Ovary (tissue), 7 donors: ENCODE measurements at regions not wholly inside any gene's neighbourhood (a gene's known extent, or its start where the extent isn't known, plus 50 kb on each side); places are given as distances from the start of the nearest gene placed in this dataset.

Experiments
- DNase-seq, 5 donors: peaks; one replicate each; pipeline ENCODE4 v3.0.0-alpha.2; 2019 to 2020
- H3K27ac ChIP-seq, 2 donors: fragments of 200-600 bp; one replicate each; pipeline versions ENCODE4 v1.5.1 to v1.8.0; 2019 to 2022
- H3K27me3 ChIP-seq: fragments of 200-600 bp; one replicate; pipeline ENCODE4 v1.8.0; 2022
- H3K36me3 ChIP-seq: fragments of 200-600 bp; sonication (generic); one replicate; pipeline ENCODE4 v1.5.1; 2019
- H3K4me1 ChIP-seq: one replicate; pipeline ENCODE4 v1.8.1; 2013; ENCODE audit warnings: mild to moderate bottlenecking, moderate library complexity; ENCODE audit not compliant: insufficient read depth
- H3K4me3 ChIP-seq: fragments of 200-600 bp; sonication (generic); one replicate; pipeline ENCODE4 v1.5.1; 2017
- H3K9me3 ChIP-seq, 2 donors: fragments of 200-600 bp in 1 of 2; sonication (generic) in 1 of 2; one replicate each; pipeline versions ENCODE4 v1.5.1 to v1.8.1; 2013 to 2019; ENCODE audit warnings: mild to moderate bottlenecking in 1 of 2, moderate library complexity in 1 of 2
- CTCF ChIP-seq, 3 donors: fragments of 450-650 bp in 2 of 3; fragments of 200-600 bp in 1 of 3; IDR thresholded peaks; one replicate each; pipeline versions ENCODE4 v1.5.1 to v1.8.0; 2016 to 2022; ENCODE audit warnings: antibody characterized with exemption in 3 of 3, mild to moderate bottlenecking in 1 of 3
- EP300 ChIP-seq: sonication (generic); formaldehyde crosslinking; IDR thresholded peaks from one replicate; pipeline ENCODE4 v1.6.1; 2017; ENCODE audit warnings: antibody characterized with exemption
- POLR2A ChIP-seq: fragments of 450-650 bp; IDR thresholded peaks from one replicate; pipeline ENCODE4 v1.6.1; 2017; ENCODE audit warnings: antibody characterized with exemption, mild to moderate bottlenecking, moderate library complexity
- WGBS, 3 donors: extraction: QIAGEN DNeasy Blood & Tissue Kit in 1 of 3; methylation state at CpG; one replicate each; pipeline versions ENCODE4 v1.1.5 to v1.1.7; 2013 to 2017; 5-methylcytosine and 5-hydroxymethylcytosine counted together
- intact Hi-C, 4 donors: fragments of 100-400 bp; cut with DNase I; formaldehyde crosslinking; loops; one replicate each; pipeline versions ENCODE4 v1.11.0 to v1.15.1; 2022 to 2023
- donor health status: DM: no; HTN: no; CAD: no; lungs with moderate emphysema.
- donor health status: DM: no; HTN: no; CAD: no.
- donor health status: Bipolar disorder and iron deficiency.
- donor health status: DM: no; HTN: no; CAD: no.
- donor health status: DM: yes; HTN: yes; CAD: no.

GRCh38 chr1:34406377-34406776, 229.7 kb downstream of the C1orf94 start:
- no peak for DNase-seq
- H3K27ac ChIP-seq: no peak overlapping the region
- H3K36me3 ChIP-seq: no peaks in the 10 kb centered on the region
- TF ChIP-seq POLR2A (no peak), CTCF (IDR thresholded peaks at IDR 0.05) (no peak), EP300 (no peak)
- H3K4me3 ChIP-seq: no peak overlapping the region
- no peaks in the 10 kb centered on the region for H3K9me3 ChIP-seq
- 21 to 40% (median 22%) methylated on average over 5 of the region's 5 CpGs for WGBS, 3 donors
- intact Hi-C loops: no loop called here
- H3K27me3 ChIP-seq: no peaks in the 10 kb centered on the region
- H3K4me1 ChIP-seq: no peaks in the 10 kb centered on the region

GRCh38 chr1:34406833-34407539, 230.3 kb downstream of the C1orf94 start:
- no peaks in the 10 kb centered on the region for H3K4me1 ChIP-seq
- no peak overlapping the region for H3K27ac ChIP-seq
- DNase-seq: no peak
- no peaks in the 10 kb centered on the region for H3K27me3 ChIP-seq
- no peaks in the 10 kb centered on the region for H3K36me3 ChIP-seq
- no peak for TF ChIP-seq CTCF (IDR thresholded peaks at IDR 0.05)
- no peak for TF ChIP-seq POLR2A
- no peak for TF ChIP-seq EP300
- WGBS, 3 donors: 31 to 37% (median 36%) methylated on average over 9 of the region's 9 CpGs
- intact Hi-C loops: no loop called here
- H3K9me3 ChIP-seq: no peaks in the 10 kb centered on the region
- H3K4me3 ChIP-seq: no peak overlapping the region

GRCh38 chr1:34408011-34408410, 231.3 kb downstream of the C1orf94 start:
- 23 to 29% (median 27%) methylated on average over 4 of the region's 4 CpGs for WGBS, 3 donors
- H3K27me3 ChIP-seq: no peaks in the 10 kb centered on the region
- H3K4me3 ChIP-seq: no peak overlapping the region
- TF ChIP-seq CTCF (IDR thresholded peaks at IDR 0.05) (no peak), POLR2A (no peak)
- no peak for DNase-seq
- intact Hi-C loops: no loop called here
- H3K27ac ChIP-seq: no peak overlapping the region
- no peaks in the 10 kb centered on the region for H3K9me3 ChIP-seq
- no peaks in the 10 kb centered on the region for H3K4me1 ChIP-seq
- H3K36me3 ChIP-seq: no peaks in the 10 kb centered on the region

GRCh38 chr1:34409689-34410229, 233.1 kb downstream of the C1orf94 start:
- no peak for DNase-seq
- Histone ChIP-seq H3K4me3 (no peak overlapping the region), H3K36me3 (no peaks in the 10 kb centered on the region), H3K9me3 (no peaks in the 10 kb centered on the region), H3K27me3 (no peaks in the 10 kb centered on the region), H3K4me1 (no peaks in the 10 kb centered on the region), H3K27ac (no peak overlapping the region)
- TF ChIP-seq EP300: no peak
- TF ChIP-seq POLR2A: no peak
- TF ChIP-seq CTCF (IDR thresholded peaks at IDR 0.05): no peak
- WGBS, 3 donors: 82 to 91% (median 90%) methylated on average over 6 of the region's 6 CpGs
- intact Hi-C loops: no loop called here
